IPS-18c (cell line): ENCODE measurements at regions not wholly inside any gene's neighbourhood (a gene's known extent, or its start where the extent isn't known, plus 50 kb on each side); places are given as distances from the start of the nearest gene placed in this dataset.

ENCODE experiments used
- H3K4me3 ChIP-seq: 2 replicates; pipeline ENCODE4 v1.7.0; 2013; ENCODE audit warnings: low read depth, mild to moderate bottlenecking, low read length, moderate library complexity; ENCODE audit not compliant: insufficient read depth
- H3K9me3 ChIP-seq: one replicate; pipeline ENCODE4 v1.6.1; 2013; ENCODE audit warnings: mild to moderate bottlenecking, low read length, moderate library complexity; ENCODE audit not compliant: control insufficient read depth, insufficient read depth

- Histone ChIP-seq H3K4me3 (no peak overlapping the region), H3K9me3 (no peaks in the 10 kb centered on the region)
Measured at GRCh38 chr9:109870365-109870764, 90.4 kb downstream of the PALM2AKAP2 start.

DNA sequence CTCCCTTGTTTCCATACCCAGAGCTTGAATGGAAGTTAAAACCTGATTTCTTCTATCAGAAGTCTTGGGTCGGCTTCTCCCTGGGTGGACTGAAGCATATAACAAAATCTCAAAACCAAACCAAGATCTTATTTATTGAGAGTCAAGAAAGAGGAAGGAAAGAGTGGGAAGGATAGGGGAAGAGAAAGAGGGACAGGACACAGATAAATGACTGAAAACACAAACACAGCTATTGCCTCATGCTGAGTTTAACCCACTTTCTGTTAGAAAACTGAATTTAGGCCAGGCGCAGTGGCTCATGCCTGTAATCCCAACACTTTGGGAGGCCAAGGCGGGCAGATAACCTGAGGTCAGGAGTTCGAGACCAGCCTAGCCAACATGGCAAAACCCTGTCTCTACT lies 92.9 kb downstream of the PALM2AKAP2 start:
- Histone ChIP-seq H3K9me3 (no peaks in the 10 kb centered on the region), H3K4me3 (no peak overlapping the region)

GRCh38 chr9:109875495-109876129 lies 95.6 kb downstream of the PALM2AKAP2 start:
- no peak overlapping the region for H3K4me3 ChIP-seq
- no peaks in the 10 kb centered on the region for H3K9me3 ChIP-seq

DNA sequence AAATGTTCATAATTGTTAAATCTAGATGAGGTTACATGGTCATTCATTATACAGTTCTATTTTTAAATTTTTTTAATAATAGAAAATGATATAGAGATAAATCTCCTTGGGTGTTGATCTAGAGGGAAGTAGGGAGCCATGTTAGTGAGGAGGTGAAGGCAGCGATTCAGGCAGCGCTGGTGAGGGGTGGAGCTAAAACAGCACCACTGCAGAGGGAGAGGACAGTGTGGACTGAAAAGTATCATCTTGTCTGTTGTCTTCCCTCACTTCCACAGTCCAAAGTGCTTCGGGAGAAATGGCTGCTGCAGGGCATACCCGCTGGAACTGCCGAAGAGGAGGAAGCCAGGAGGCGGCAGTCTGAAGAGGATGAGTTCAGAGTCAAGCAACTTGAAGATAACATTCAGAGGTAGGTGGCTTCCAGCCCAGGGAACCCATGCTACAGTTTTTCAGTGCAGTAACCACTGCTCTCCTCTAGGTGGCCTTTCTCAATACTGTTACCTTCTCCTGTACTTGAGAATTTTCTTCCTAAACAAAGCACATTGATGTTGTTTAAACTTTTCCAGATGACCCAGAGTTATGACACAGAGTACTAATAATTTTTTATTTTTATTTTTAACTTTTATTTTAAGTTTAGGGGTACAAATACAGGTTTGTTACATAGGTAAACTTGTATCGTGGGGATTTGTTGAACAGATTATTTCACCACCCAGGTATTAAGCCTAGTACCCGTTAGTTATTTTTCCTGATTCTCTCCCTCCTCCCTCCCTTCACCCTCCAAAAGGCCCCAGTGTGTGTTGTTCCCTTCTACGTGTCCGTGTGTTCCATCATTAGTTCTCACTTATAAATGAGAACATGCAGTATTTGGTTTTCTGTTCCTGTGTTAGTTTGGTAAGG lies 100.5 kb downstream of the PALM2AKAP2 start:
- H3K9me3 ChIP-seq: no peaks in the 10 kb centered on the region
- no peak overlapping the region for H3K4me3 ChIP-seq

- Histone ChIP-seq H3K4me3 (no peak overlapping the region), H3K9me3 (no peaks in the 10 kb centered on the region)
Measured at GRCh38 chr9:109883623-109884022, 103.6 kb downstream of the PALM2AKAP2 start.

GRCh38 chr9:109886041-109886440 lies 106.0 kb downstream of the PALM2AKAP2 start:
- H3K4me3 ChIP-seq: no peak overlapping the region

GRCh38 chr9:109886617-109887016 lies 106.6 kb downstream of the PALM2AKAP2 start:
- Histone ChIP-seq H3K9me3 (no peaks in the 10 kb centered on the region), H3K4me3 (no peak overlapping the region)

More at GRCh38 chr9:109886041-109886440, 106.0 kb downstream of the PALM2AKAP2 start:
- H3K9me3 ChIP-seq: no peaks in the 10 kb centered on the region

- H3K4me3 ChIP-seq: no peak overlapping the region
- H3K9me3 ChIP-seq: no peaks in the 10 kb centered on the region
Measured at GRCh38 chr9:109887079-109887478, 107.1 kb downstream of the PALM2AKAP2 start.

DNA sequence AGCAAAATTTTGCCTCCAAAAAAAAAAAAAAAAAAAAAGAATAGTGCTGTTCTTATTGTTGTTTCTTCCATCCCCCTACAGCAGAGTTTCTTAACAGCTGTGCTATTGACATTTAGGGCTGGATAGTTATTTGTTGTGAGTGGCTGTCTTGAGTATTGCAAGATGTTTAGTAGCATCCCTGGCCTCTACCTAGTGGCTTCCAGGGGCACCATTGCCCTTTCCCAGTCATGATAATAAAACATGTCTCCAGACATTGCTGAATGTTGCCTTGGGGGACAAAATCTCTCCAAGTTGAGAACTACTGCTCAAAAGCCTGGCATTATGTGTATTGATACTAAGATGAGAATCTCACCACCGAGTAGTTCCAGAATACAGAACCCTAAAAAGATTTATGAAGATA lies 108.7 kb downstream of the PALM2AKAP2 start:
- Histone ChIP-seq H3K4me3 (no peak overlapping the region), H3K9me3 (no peaks in the 10 kb centered on the region)

- no peaks in the 10 kb centered on the region for H3K9me3 ChIP-seq
- no peak overlapping the region for H3K4me3 ChIP-seq
Measured at GRCh38 chr9:109889456-109889855, 109.5 kb downstream of the PALM2AKAP2 start.

- H3K4me3 ChIP-seq: no peak overlapping the region
- no peaks in the 10 kb centered on the region for H3K9me3 ChIP-seq
Measured at GRCh38 chr9:109893241-109893640, 113.2 kb downstream of the PALM2AKAP2 start.

GRCh38 chr9:109894473-109894872 lies 114.5 kb downstream of the PALM2AKAP2 start:
- Histone ChIP-seq H3K9me3 (no peaks in the 10 kb centered on the region), H3K4me3 (no peak overlapping the region)

DNA sequence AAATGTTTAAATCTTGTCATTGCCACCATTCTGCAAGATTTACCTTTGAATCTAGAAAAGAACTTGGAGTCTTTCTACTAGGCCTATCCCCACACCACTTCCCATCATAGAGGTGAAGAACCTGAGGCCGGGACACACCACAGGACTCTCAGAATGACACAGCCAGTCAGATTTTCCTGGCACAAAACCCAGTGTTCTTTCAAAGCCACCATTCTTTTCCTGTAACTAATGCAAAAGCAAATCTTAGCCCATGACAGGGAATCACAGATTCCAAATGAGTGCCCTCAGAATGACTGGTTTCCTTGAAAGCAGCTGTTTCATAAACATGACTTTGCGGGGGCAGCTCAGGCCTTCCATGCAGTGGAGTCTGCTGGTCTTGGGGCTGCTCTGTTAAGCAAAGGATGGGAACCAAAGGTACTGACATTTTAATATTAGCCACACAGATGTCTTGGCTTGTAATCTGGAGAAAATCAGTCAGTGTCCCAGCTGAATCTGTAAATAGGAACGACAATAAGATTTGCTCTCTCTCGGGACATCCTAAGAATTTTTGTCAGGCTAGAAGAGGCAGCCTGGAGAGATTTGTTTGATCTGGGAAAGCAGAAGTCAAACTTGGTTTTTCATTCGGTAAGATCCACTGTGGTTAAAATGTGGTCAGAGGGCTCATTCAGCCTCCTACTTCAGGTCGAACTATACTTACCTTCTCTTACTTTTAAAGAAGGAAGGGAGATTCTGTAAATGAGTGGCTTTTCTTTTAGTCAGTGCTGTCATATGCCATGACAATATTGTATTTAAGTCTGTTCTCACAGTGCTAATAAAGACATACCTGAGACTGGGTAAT lies 115.1 kb downstream of the PALM2AKAP2 start:
- H3K9me3 ChIP-seq: no peaks in the 10 kb centered on the region

DNA sequence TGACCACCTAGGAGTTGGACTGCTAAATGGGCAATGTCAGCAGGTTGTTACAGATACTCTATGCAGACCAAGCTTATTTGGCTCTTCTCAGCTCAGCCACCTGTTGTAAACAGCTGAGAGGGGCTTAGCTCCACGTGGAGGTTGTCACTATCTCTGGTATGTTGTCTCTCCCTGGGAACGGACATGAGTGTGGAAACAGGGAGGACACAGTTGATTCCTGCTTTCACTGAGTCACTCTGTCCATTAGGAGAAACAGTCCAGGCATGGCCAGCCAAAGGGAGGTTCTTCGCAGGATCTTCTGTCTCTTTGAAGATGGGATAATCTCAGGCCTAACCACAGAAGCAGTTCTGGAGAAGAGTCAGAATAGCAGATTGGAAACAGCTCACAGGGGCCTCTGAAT lies 121.2 kb downstream of the PALM2AKAP2 start:
- H3K4me3 ChIP-seq: no peak overlapping the region
- H3K9me3 ChIP-seq: no peaks in the 10 kb centered on the region

More for the DNA sequence above, 115.1 kb downstream of the PALM2AKAP2 start:
- H3K4me3 ChIP-seq: no peak overlapping the region

GRCh38 chr9:109903515-109904138 lies 123.6 kb downstream of the PALM2AKAP2 start:
- no peaks in the 10 kb centered on the region for H3K9me3 ChIP-seq
- H3K4me3 ChIP-seq: no peak overlapping the region

DNA sequence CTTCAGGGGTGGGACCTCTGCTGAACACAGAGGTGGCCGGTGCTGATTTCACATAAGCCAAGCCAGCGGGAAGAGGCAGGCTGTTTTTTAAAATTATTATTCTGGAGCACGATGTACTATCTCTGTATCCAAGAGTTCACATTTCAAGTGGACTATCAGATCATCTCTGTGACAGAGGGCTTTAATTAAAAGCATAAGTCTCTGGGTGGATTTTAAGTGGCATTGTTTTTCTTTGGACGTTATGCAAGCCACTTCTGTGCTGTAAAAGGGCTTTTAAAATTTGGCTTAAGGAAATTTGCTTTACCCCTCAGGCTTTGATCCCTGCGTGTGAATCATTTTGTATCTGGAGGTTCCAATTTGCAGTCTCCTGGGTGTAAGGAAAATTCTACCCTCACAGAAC lies 124.7 kb downstream of the PALM2AKAP2 start:
- Histone ChIP-seq H3K9me3 (no peaks in the 10 kb centered on the region), H3K4me3 (no peak overlapping the region)

- Histone ChIP-seq H3K4me3 (no peak overlapping the region), H3K9me3 (no peaks in the 10 kb centered on the region)
Measured at GRCh38 chr9:109905472-109905871, 125.5 kb downstream of the PALM2AKAP2 start.
